Stimulated activated memory B cell treated with anti-CD40 and anti-IgM and Interleukin-4, amounts not matched to agents 10 μg/mL and 1 μg/mL and 100 μg/mL, for 72 hours (primary cell): ENCODE measurements at regions not wholly inside any gene's neighbourhood (a gene's known extent, or its start where the extent isn't known, plus 50 kb on each side); places are given as distances from the start of the nearest gene placed in this dataset.
A peak's percentile ranks its signal among the peaks of the same experiment; 100 is the strongest.

Experiments used
- ATAC-seq: fragments of 150-1000 bp; cut with Tn5 transposase; 2 replicates; pipeline ENCODE4 v1.10.0; 2021
- H3K27ac Mint-ChIP-seq: one replicate; pipeline ENCODE4 v1.8.0; 2022; ENCODE audit warnings: mild to moderate bottlenecking, mixed read lengths
- H3K27me3 Mint-ChIP-seq: one replicate; pipeline ENCODE4 v1.8.0; 2022; ENCODE audit warnings: mixed read lengths
- H3K36me3 Mint-ChIP-seq: one replicate; pipeline ENCODE4 v1.8.0; 2022; ENCODE audit warnings: mixed read lengths
- H3K4me1 Mint-ChIP-seq: one replicate; pipeline ENCODE4 v1.8.0; 2022; ENCODE audit warnings: mixed read lengths
- H3K4me3 Mint-ChIP-seq: one replicate; pipeline ENCODE4 v1.8.0; 2022; ENCODE audit warnings: mild to moderate bottlenecking, moderate library complexity, mixed read lengths
- H3K9me3 Mint-ChIP-seq: one replicate; pipeline ENCODE4 v1.8.0; 2022; ENCODE audit warnings: mixed read lengths

- Mint-ChIP-seq H3K4me1 (no peaks in the 10 kb centered on the region), H3K27me3 (no peaks in the 10 kb centered on the region), H3K4me3 (no peak overlapping the region), H3K36me3 (no peaks in the 10 kb centered on the region), H3K9me3 (no peaks in the 10 kb centered on the region), H3K27ac (no peak overlapping the region)
- no peak for ATAC-seq
Observed at GRCh38 chr5:107303171-107303968, 367.4 kb downstream of the EFNA5 start.

GRCh38 chr5:107302441-107302840 lies 368.3 kb downstream of the EFNA5 start:
- ATAC-seq: no peak
- no peak overlapping the region for H3K27ac Mint-ChIP-seq
- H3K4me1 Mint-ChIP-seq: no peaks in the 10 kb centered on the region
- H3K27me3 Mint-ChIP-seq: peaks cover 8% of the 10 kb centered on the region
- H3K9me3 Mint-ChIP-seq: no peaks in the 10 kb centered on the region
- H3K4me3 Mint-ChIP-seq: no peak overlapping the region
- no peaks in the 10 kb centered on the region for H3K36me3 Mint-ChIP-seq

GRCh38 chr5:107301999-107302398 lies 368.7 kb downstream of the EFNA5 start:
- H3K27ac Mint-ChIP-seq: no peak overlapping the region
- ATAC-seq: no peak
- H3K36me3 Mint-ChIP-seq: no peaks in the 10 kb centered on the region
- H3K9me3 Mint-ChIP-seq: no peaks in the 10 kb centered on the region
- H3K4me3 Mint-ChIP-seq: no peak overlapping the region
- H3K4me1 Mint-ChIP-seq: no peaks in the 10 kb centered on the region
- H3K27me3 Mint-ChIP-seq: peaks cover 13% of the 10 kb centered on the region

GRCh38 chr5:107300721-107301327 lies 369.9 kb downstream of the EFNA5 start:
- H3K4me3 Mint-ChIP-seq: no peak overlapping the region
- ATAC-seq: no peak

GRCh38 chr5:107296572-107296971 lies 374.2 kb downstream of the EFNA5 start:
- Mint-ChIP-seq H3K4me1 (no peaks in the 10 kb centered on the region), H3K27ac (no peak overlapping the region), H3K27me3 (peaks cover 28% of the 10 kb centered on the region), H3K36me3 (no peaks in the 10 kb centered on the region), H3K9me3 (peaks cover 3% of the 10 kb centered on the region), H3K4me3 (no peak overlapping the region)
- ATAC-seq: no peak

More at GRCh38 chr5:107300721-107301327, 369.9 kb downstream of the EFNA5 start:
- Mint-ChIP-seq H3K36me3 (no peaks in the 10 kb centered on the region), H3K27ac (no peak overlapping the region), H3K9me3 (no peaks in the 10 kb centered on the region), H3K27me3 (peaks cover 19% of the 10 kb centered on the region), H3K4me1 (no peaks in the 10 kb centered on the region)

GRCh38 chr5:107295914-107296313 lies 374.8 kb downstream of the EFNA5 start:
- H3K4me3 Mint-ChIP-seq: no peak overlapping the region
- ATAC-seq: no peak
- H3K27ac Mint-ChIP-seq: no peak overlapping the region
- peaks cover 28% of the 10 kb centered on the region for H3K27me3 Mint-ChIP-seq
- peaks cover 3% of the 10 kb centered on the region for H3K9me3 Mint-ChIP-seq
- no peaks in the 10 kb centered on the region for H3K36me3 Mint-ChIP-seq
- H3K4me1 Mint-ChIP-seq: no peaks in the 10 kb centered on the region

- Mint-ChIP-seq H3K4me1 (peaks cover under 1% of the 10 kb centered on the region), H3K4me3 (no peak overlapping the region), H3K27me3 (peaks cover 28% of the 10 kb centered on the region), H3K27ac (no peak overlapping the region), H3K36me3 (no peaks in the 10 kb centered on the region), H3K9me3 (peaks cover 3% of the 10 kb centered on the region)
- no peak for ATAC-seq
Observed at GRCh38 chr5:107294669-107295068, 376.1 kb downstream of the EFNA5 start.

GRCh38 chr5:107294211-107294550 lies 376.6 kb downstream of the EFNA5 start:
- H3K4me3 Mint-ChIP-seq: no peak overlapping the region
- peaks cover 5% of the 10 kb centered on the region for H3K4me1 Mint-ChIP-seq
- peak; percentile 61 for ATAC-seq
- H3K27ac Mint-ChIP-seq: no peak overlapping the region
- peaks cover 3% of the 10 kb centered on the region for H3K9me3 Mint-ChIP-seq
- H3K36me3 Mint-ChIP-seq: no peaks in the 10 kb centered on the region
- peaks cover 28% of the 10 kb centered on the region for H3K27me3 Mint-ChIP-seq

- Mint-ChIP-seq H3K4me3 (no peak overlapping the region), H3K4me1 (peaks cover 10% of the 10 kb centered on the region), H3K36me3 (no peaks in the 10 kb centered on the region), H3K27me3 (peaks cover 34% of the 10 kb centered on the region), H3K9me3 (peaks cover 3% of the 10 kb centered on the region), H3K27ac (no peak overlapping the region)
- ATAC-seq: no peak
Observed at GRCh38 chr5:107293541-107294210, 377.1 kb downstream of the EFNA5 start.

- Mint-ChIP-seq H3K27me3 (peaks cover 25% of the 10 kb centered on the region), H3K4me1 (peaks cover 14% of the 10 kb centered on the region), H3K4me3 (no peak overlapping the region), H3K9me3 (peaks cover 3% of the 10 kb centered on the region), H3K36me3 (no peaks in the 10 kb centered on the region), H3K27ac (no peak overlapping the region)
- no peak for ATAC-seq
Observed at GRCh38 chr5:107291866-107292265, 378.9 kb downstream of the EFNA5 start.

- no peaks in the 10 kb centered on the region for H3K36me3 Mint-ChIP-seq
- H3K27ac Mint-ChIP-seq: no peak overlapping the region
- peaks cover 14% of the 10 kb centered on the region for H3K4me1 Mint-ChIP-seq
- no peak overlapping the region for H3K4me3 Mint-ChIP-seq
- peaks cover 29% of the 10 kb centered on the region for H3K27me3 Mint-ChIP-seq
- no peak for ATAC-seq
- H3K9me3 Mint-ChIP-seq: peaks cover 3% of the 10 kb centered on the region
Observed at GRCh38 chr5:107290780-107291398, 379.8 kb downstream of the EFNA5 start.

- Mint-ChIP-seq H3K4me1 (peaks cover 14% of the 10 kb centered on the region), H3K9me3 (peaks cover 3% of the 10 kb centered on the region), H3K4me3 (no peak overlapping the region), H3K27me3 (peaks cover 19% of the 10 kb centered on the region), H3K36me3 (no peaks in the 10 kb centered on the region), H3K27ac (no peak overlapping the region)
- peak; percentile 88 for ATAC-seq
Observed at GRCh38 chr5:107289030-107289714, 381.6 kb downstream of the EFNA5 start.

- no peak for ATAC-seq
- no peaks in the 10 kb centered on the region for H3K9me3 Mint-ChIP-seq
- H3K36me3 Mint-ChIP-seq: no peaks in the 10 kb centered on the region
- H3K27ac Mint-ChIP-seq: no peak overlapping the region
- peaks cover 14% of the 10 kb centered on the region for H3K4me1 Mint-ChIP-seq
- H3K27me3 Mint-ChIP-seq: peaks cover 19% of the 10 kb centered on the region
- no peak overlapping the region for H3K4me3 Mint-ChIP-seq
Observed at GRCh38 chr5:107286447-107287098, 384.2 kb downstream of the EFNA5 start.

- Mint-ChIP-seq H3K4me1 (peaks cover 14% of the 10 kb centered on the region), H3K27me3 (peaks cover 19% of the 10 kb centered on the region), H3K9me3 (no peaks in the 10 kb centered on the region), H3K27ac (no peak overlapping the region), H3K36me3 (no peaks in the 10 kb centered on the region), H3K4me3 (no peak overlapping the region)
- ATAC-seq: no peak
Observed at GRCh38 chr5:107285772-107286171, 385.0 kb downstream of the EFNA5 start.
